K562 (cell line): ENCODE measurements at regions not wholly inside any gene's neighbourhood (a gene's known extent, or its start where the extent isn't known, plus 50 kb on each side); places are given as distances from the start of the nearest gene placed in this dataset.

ENCODE experiments used
- ATAC-seq: fragments of 200-7000 bp; cut with Tn5 transposase; 3 replicates; pipeline ENCODE4 v1.9.1; 2020; ENCODE audit warnings: moderate library complexity
- BruUV-seq: library from RNA; stranded (reverse); fragments of 400-500 nt; replicated peaks from 2 replicates; lab custom pipeline; 2021; lab: Mats Ljungman, UMichigan
- CTCF ChIA-PET: fragments of 300-600 bp; formaldehyde crosslinking; extraction: SDS; loops from one replicate; lab custom pipeline; 2021; ENCODE audit warnings: low intra/inter-chr PET ratio; lab: Yijun Ruan, JAX
- POLR2A ChIA-PET: fragments of 300-600, 350-650 bp; sonication (Branson Sonifier 250); formaldehyde crosslinking; extraction: SDS; loops from one replicate; lab custom pipeline; 2021; ENCODE audit warnings: antibody characterized with exemption, inconsistent platforms; lab: Yijun Ruan, JAX
- DNase-seq, 4 experiments: peaks; one replicate each; pipeline versions ENCODE4 v3.0.0 to v3.0.0-alpha.2; 2011 to 2018; ENCODE audit warnings: low spot score in 3 of 4, mixed read lengths in 3 of 4; ENCODE audit errors: extremely low read depth in 1 of 4
- FAIRE-seq: peaks from 2 replicates; lab custom pipeline; 2011; peaks lifted over from hg19 to GRCh38; lab: Jason Lieb, UNC
- H2AFZ ChIP-seq: 2 replicates; pipeline ENCODE4 v1.6.0; 2011; ENCODE audit warnings: low read depth, low read length, control low read depth, inconsistent platforms
- H3K27ac ChIP-seq: fragments of 200-600 bp; 3 replicates; pipeline ENCODE4 v1.8.0; 2011; ENCODE audit warnings: low read depth, mild to moderate bottlenecking, control low read depth, inconsistent platforms, low read length, moderate library complexity, mixed read lengths; ENCODE audit errors: extremely low read depth
- H3K27me3 ChIP-seq, 2 experiments: fragments of 300-600 bp in 1 of 2; 2 replicates in 1 of 2; 3 replicates in 1 of 2; pipeline versions ENCODE4 v1.6.0 to v1.8.0; 2011; ENCODE audit warnings: inconsistent platforms in 2 of 2, low read length in 2 of 2, mild to moderate bottlenecking in 1 of 2, mixed read lengths in 1 of 2, moderate library complexity in 1 of 2; ENCODE audit not compliant: control insufficient read depth in 2 of 2, insufficient read depth in 2 of 2
- H3K36me3 ChIP-seq: fragments of 300-600 bp; 3 replicates; pipeline ENCODE4 v1.8.0; 2011; ENCODE audit warnings: mild to moderate bottlenecking, low read length, inconsistent platforms; ENCODE audit not compliant: control insufficient read depth, insufficient read depth
- H3K4me1 ChIP-seq, 2 experiments: fragments of 200-600 bp in 1 of 2; replicated peaks in 1 of 2; 2 replicates in 1 of 2; 3 replicates in 1 of 2; pipeline versions ENCODE4 v1.5.1 to v1.8.0; 2011; ENCODE audit warnings: inconsistent platforms in 2 of 2, low read length in 2 of 2, mild to moderate bottlenecking in 1 of 2, mixed read lengths in 1 of 2, moderate library complexity in 1 of 2; ENCODE audit not compliant: control insufficient read depth in 2 of 2, insufficient read depth in 2 of 2
- H3K4me2 ChIP-seq: 2 replicates; pipeline ENCODE4 v1.6.1; 2011; ENCODE audit warnings: low read length, control low read depth, inconsistent platforms, mixed read lengths; ENCODE audit not compliant: insufficient read depth
- H3K4me3 ChIP-seq: fragments of 200-600 bp; sonication (generic), shearing (Covaris generic); 2 replicates; pipeline ENCODE4 v1.5.1; 2016; ENCODE audit warnings: control low read depth, inconsistent platforms
- H3K79me2 ChIP-seq: fragments of 200-600 bp; 3 replicates; pipeline ENCODE4 v1.8.0; 2011; ENCODE audit warnings: low read length, inconsistent platforms; ENCODE audit not compliant: control insufficient read depth, insufficient read depth
- H3K9ac ChIP-seq, 2 experiments: 2 replicates each; pipeline versions ENCODE4 v1.6.0 to v1.6.1; 2011; ENCODE audit warnings: low read depth in 2 of 2, low read length in 2 of 2, control low read depth in 1 of 2, inconsistent platforms in 1 of 2, mild to moderate bottlenecking in 1 of 2, mixed read lengths in 1 of 2; ENCODE audit not compliant: insufficient read depth in 1 of 2
- H3K9me1 ChIP-seq: one replicate; pipeline ENCODE4 v1.6.0; 2011; ENCODE audit warnings: inconsistent platforms, mild to moderate bottlenecking, low read length, moderate library complexity; ENCODE audit not compliant: control insufficient read depth, insufficient read depth
- H3K9me3 ChIP-seq: replicated peaks from 2 replicates; pipeline ENCODE4 v1.5.1; 2011; ENCODE audit warnings: low read depth, low read length, inconsistent platforms; ENCODE audit not compliant: control insufficient read depth, insufficient read depth
- H4K20me1 ChIP-seq: replicated peaks from 2 replicates; pipeline ENCODE4 v1.6.1; 2011; ENCODE audit warnings: low read length, inconsistent platforms, mixed read lengths; ENCODE audit not compliant: control insufficient read depth, insufficient read depth
- CSDE1 ChIP-seq, 2 experiments: fragments of 450-650 bp; IDR thresholded peaks; 2 replicates each; pipeline ENCODE4 v1.6.1; 2016; ENCODE audit warnings: mild to moderate bottlenecking in 1 of 2
- CTBP1 ChIP-seq: fragments of 450-650 bp; IDR thresholded peaks from 2 replicates; pipeline ENCODE4 v1.6.1; 2016; ENCODE audit warnings: borderline replicate concordance
- CUX1 ChIP-seq: fragments of 200-800 bp; sonication (Bioruptor generic); IDR thresholded peaks from 2 replicates; pipeline ENCODE4 v1.6.1; 2016; ENCODE audit warnings: missing genetic modification characterization, missing compliant biosample characterization
- HDAC1 ChIP-seq, 2 experiments: fragments of 450-650 bp; IDR thresholded peaks; 2 replicates each; pipeline ENCODE4 v1.6.1; 2016 to 2017; ENCODE audit warnings: inconsistent platforms in 1 of 2, mild to moderate bottlenecking in 1 of 2, moderate library complexity in 1 of 2
- KLF1 ChIP-seq: fragments of 450-650 bp; IDR thresholded peaks from 2 replicates; pipeline ENCODE4 v1.6.1; 2016; ENCODE audit warnings: missing genetic modification characterization, missing compliant biosample characterization
- NFATC3 ChIP-seq: fragments of 450-650 bp; IDR thresholded peaks from 2 replicates; pipeline ENCODE4 v1.6.1; 2017; ENCODE audit warnings: mild to moderate bottlenecking
- NR2F6 ChIP-seq: fragments of 450-650 bp; formaldehyde crosslinking; IDR thresholded peaks from 2 replicates; pipeline ENCODE4 v1.4.0; 2020; ENCODE audit warnings: mild to moderate bottlenecking
- NRF1 ChIP-seq, 2 experiments: fragments of 450-650 bp; IDR thresholded peaks in 1 of 2; conservative IDR thresholded peaks in 1 of 2; 2 replicates each; pipeline ENCODE4 v1.6.1; 2014; ENCODE audit warnings: mild to moderate bottlenecking in 2 of 2
- SIN3B ChIP-seq: fragments of 450-650 bp; IDR thresholded peaks from 2 replicates; pipeline ENCODE4 v1.6.1; 2017; ENCODE audit warnings: low read depth, mild to moderate bottlenecking, moderate library complexity
- TAF15 ChIP-seq: fragments of 200-400 bp; formaldehyde crosslinking; IDR thresholded peaks from 2 replicates; pipeline ENCODE4 v1.6.1; 2017; ENCODE audit warnings: mild to moderate bottlenecking, low read depth, low read length, moderate library complexity
- ZBTB8A ChIP-seq: fragments of 450-650 bp; IDR thresholded peaks from 2 replicates; pipeline ENCODE4 v1.6.1; 2018; ENCODE audit warnings: mild to moderate bottlenecking, moderate library complexity; ENCODE audit not compliant: partially characterized antibody
- ZNF436 ChIP-seq: fragments of 250-450, 450-650 bp; sonication (Bioruptor Pico); formaldehyde crosslinking; IDR thresholded peaks from 2 replicates; pipeline ENCODE4 v1.7.0; 2020; ENCODE audit warnings: mild to moderate bottlenecking
- ZNF444 ChIP-seq: fragments of 250-450 bp; sonication (Bioruptor Pico); IDR thresholded peaks from 2 replicates; pipeline ENCODE4 v1.4.0; 2020; ENCODE audit warnings: mild to moderate bottlenecking, moderate library complexity
- ZNF696 ChIP-seq: fragments of 250-450 bp; sonication (Bioruptor Pico); conservative IDR thresholded peaks from 2 replicates; pipeline ENCODE4 v1.4.0; 2020; ENCODE audit warnings: mild to moderate bottlenecking, moderate library complexity
- WGBS: fragments of 100-300 bp; shearing (Covaris generic); methylation state at CpG from one replicate; pipeline ENCODE4 v1.1.6; 2016; ENCODE audit warnings: low coverage, mixed read lengths; ENCODE audit not compliant: insufficient coverage; ENCODE audit errors: missing lambda C conversion rate; 5-methylcytosine and 5-hydroxymethylcytosine counted together
- in situ Hi-C: fragments of 300-500 bp; cut with MboI; formaldehyde crosslinking; loops from 4 replicates; pipeline ENCODE4 v1.15.0; 2018; ENCODE audit warnings: inconsistent platforms, mixed read lengths
- intact Hi-C: fragments of 100-400 bp; cut with micrococcal nuclease; formaldehyde crosslinking; loops from 2 replicates; pipeline ENCODE4 v1.14.2; 2022
- TF ChIP-seq, protein P1 (sequence below): fragments of 450-650 bp; IDR thresholded peaks from 2 replicates; pipeline ENCODE4 v1.6.1; 2017; ENCODE audit warnings: mild to moderate bottlenecking, moderate library complexity
- TF ChIP-seq, protein P2 (sequence below), 3 experiments: IDR thresholded peaks in 2 of 3; conservative IDR thresholded peaks in 1 of 3; 2 replicates each; pipeline ENCODE4 v1.5.1; 2011 to 2012; ENCODE audit warnings: low read length in 3 of 3, mild to moderate bottlenecking in 3 of 3, control low read depth in 2 of 3, improper control_type of control experiment in 1 of 3, inconsistent platforms in 1 of 3, low read depth in 1 of 3, mixed read lengths in 1 of 3, moderate library complexity in 1 of 3; ENCODE audit not compliant: insufficient read depth in 2 of 3

DNA sequence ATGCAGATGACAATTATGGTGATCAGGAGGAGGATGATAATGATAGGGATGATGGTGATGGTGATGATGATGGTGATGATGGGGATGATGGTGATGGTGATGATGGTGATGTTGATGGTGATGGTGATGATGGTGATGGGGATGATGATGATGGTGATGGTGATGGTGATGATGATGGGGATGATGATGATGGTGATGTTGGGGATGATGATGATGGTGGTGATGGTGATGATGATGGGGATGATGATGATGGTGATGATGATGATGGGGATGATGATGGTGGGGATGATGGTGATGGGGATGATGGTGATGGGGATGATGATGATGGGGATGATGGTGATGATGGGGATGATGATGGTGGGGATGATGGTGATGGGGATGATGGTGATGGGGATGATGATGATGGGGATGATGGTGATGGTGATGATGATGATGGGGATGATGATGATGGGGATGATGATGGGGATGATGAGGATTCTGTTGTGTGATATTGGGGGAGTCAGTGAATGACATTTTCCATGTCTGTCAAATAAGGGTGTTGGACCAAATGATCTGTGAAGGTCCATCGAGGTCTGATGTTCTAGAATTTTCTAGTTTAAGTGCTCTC lies 65.6 kb upstream of the RPL11 start:
- in situ Hi-C loops, result no loop called here
- TF ChIP-seq ZNF436 (CRISPR knock-in tag), result no peak
- TF ChIP-seq CSDE1 (IDR thresholded peaks at IDR 0.05), result no peak
- no peak for TF ChIP-seq ZNF696 (CRISPR knock-in tag)
- TF ChIP-seq CUX1 (CRISPR knock-in tag), result no peak
- TF ChIP-seq SIN3B, result no peak
- TF ChIP-seq ZNF444, result no peak
- TF ChIP-seq NR2F6, result no peak
- no peak for TF ChIP-seq KLF1 (tag)
- peak in 1 of 2 experiments; percentile 99; a peak in 2 of 4 replicates for TF ChIP-seq HDAC1 (IDR thresholded peaks at IDR 0.05)
- no peak for TF ChIP-seq NRF1 (conservative IDR thresholded peaks at IDR 0.05 in 1 of 2, IDR thresholded peaks at IDR 0.05 in 1 of 2)
- TF ChIP-seq, protein P1, sequence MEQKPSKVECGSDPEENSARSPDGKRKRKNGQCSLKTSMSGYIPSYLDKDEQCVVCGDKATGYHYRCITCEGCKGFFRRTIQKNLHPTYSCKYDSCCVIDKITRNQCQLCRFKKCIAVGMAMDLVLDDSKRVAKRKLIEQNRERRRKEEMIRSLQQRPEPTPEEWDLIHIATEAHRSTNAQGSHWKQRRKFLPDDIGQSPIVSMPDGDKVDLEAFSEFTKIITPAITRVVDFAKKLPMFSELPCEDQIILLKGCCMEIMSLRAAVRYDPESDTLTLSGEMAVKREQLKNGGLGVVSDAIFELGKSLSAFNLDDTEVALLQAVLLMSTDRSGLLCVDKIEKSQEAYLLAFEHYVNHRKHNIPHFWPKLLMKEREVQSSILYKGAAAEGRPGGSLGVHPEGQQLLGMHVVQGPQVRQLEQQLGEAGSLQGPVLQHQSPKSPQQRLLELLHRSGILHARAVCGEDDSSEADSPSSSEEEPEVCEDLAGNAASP, result no peak
- TF ChIP-seq NFATC3, result no peak
- no peak for TF ChIP-seq ZBTB8A
- TF ChIP-seq CTBP1, result peak; percentile 98
- TF ChIP-seq TAF15, result no peak
- TF ChIP-seq, protein P2, sequence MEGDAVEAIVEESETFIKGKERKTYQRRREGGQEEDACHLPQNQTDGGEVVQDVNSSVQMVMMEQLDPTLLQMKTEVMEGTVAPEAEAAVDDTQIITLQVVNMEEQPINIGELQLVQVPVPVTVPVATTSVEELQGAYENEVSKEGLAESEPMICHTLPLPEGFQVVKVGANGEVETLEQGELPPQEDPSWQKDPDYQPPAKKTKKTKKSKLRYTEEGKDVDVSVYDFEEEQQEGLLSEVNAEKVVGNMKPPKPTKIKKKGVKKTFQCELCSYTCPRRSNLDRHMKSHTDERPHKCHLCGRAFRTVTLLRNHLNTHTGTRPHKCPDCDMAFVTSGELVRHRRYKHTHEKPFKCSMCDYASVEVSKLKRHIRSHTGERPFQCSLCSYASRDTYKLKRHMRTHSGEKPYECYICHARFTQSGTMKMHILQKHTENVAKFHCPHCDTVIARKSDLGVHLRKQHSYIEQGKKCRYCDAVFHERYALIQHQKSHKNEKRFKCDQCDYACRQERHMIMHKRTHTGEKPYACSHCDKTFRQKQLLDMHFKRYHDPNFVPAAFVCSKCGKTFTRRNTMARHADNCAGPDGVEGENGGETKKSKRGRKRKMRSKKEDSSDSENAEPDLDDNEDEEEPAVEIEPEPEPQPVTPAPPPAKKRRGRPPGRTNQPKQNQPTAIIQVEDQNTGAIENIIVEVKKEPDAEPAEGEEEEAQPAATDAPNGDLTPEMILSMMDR (IDR thresholded peaks at IDR 0.05 in 2 of 3, conservative IDR thresholded peaks at IDR 0.05 in 1 of 3; ENCODE audit: insufficient read depth in 2 of 3, low read depth in 1 of 3, low read length in 3 of 3), result no peak

More for the DNA sequence above, 65.6 kb upstream of the RPL11 start:
- ChIA-PET CTCF (no interaction called here), POLR2A (no interaction called here)
- no peak overlapping the region for H3K9ac ChIP-seq
- H3K4me3 ChIP-seq, result no peak overlapping the region
- ATAC-seq, result no peak
- H2AFZ ChIP-seq, result no peak overlapping the region
- no peak for DNase-seq
- FAIRE-seq, result no peak
- H3K27ac ChIP-seq, result no peak overlapping the region
- WGBS, result 7% methylated on average over 1 of the region's 1 CpG
- 0 out of 2 replicates have a peak, but pooled peaks cover 5% of the 10 kb centered on the region for H4K20me1 ChIP-seq
- H3K9me1 ChIP-seq, result no peaks in the 10 kb centered on the region
- H3K4me1 ChIP-seq, result peaks cover 2 to 4% of the 10 kb centered on the region in 2 experiments; a peak in 1 of 5 replicates
- H3K4me2 ChIP-seq, result no peak overlapping the region
- no peaks in the 10 kb centered on the region for H3K36me3 ChIP-seq
- BruUV-seq, result no TSS peak
- peaks cover 7 to 31% of the 10 kb centered on the region in 2 experiments; a peak in 4 of 5 replicates for H3K27me3 ChIP-seq
- no peaks in the 10 kb centered on the region for H3K9me3 ChIP-seq
- intact Hi-C loops, result no loop called here
- no peaks in the 10 kb centered on the region for H3K79me2 ChIP-seq
